Osteocyte (in vitro differentiated cells): ENCODE measurements at regions not wholly inside any gene's neighbourhood (a gene's known extent, or its start where the extent isn't known, plus 50 kb on each side); places are given as distances from the start of the nearest gene placed in this dataset.

Source experiments
- DNase-seq: peaks from one replicate; pipeline ENCODE4 v3.0.0; 2021; ENCODE audit warnings: mixed read lengths; ENCODE audit not compliant: unreplicated experiment; ENCODE audit errors: extremely low spot score
- H3K27ac Mint-ChIP-seq: one replicate; pipeline ENCODE4 v1.8.0; 2021; ENCODE audit warnings: mild to moderate bottlenecking, mixed read lengths; ENCODE audit not compliant: unreplicated experiment
- H3K27me3 Mint-ChIP-seq: one replicate; pipeline ENCODE4 v1.8.0; 2021; ENCODE audit warnings: mixed read lengths; ENCODE audit not compliant: unreplicated experiment
- H3K36me3 Mint-ChIP-seq: one replicate; pipeline ENCODE4 v1.8.0; 2021; ENCODE audit warnings: mixed read lengths; ENCODE audit not compliant: unreplicated experiment
- H3K4me1 Mint-ChIP-seq: one replicate; pipeline ENCODE4 v1.8.0; 2021; ENCODE audit warnings: mixed read lengths; ENCODE audit not compliant: unreplicated experiment
- H3K4me3 Mint-ChIP-seq: one replicate; pipeline ENCODE4 v1.8.0; 2021; ENCODE audit warnings: mild to moderate bottlenecking, moderate library complexity, mixed read lengths; ENCODE audit not compliant: unreplicated experiment
- H3K9me3 Mint-ChIP-seq: one replicate; pipeline ENCODE4 v1.8.0; 2021; ENCODE audit warnings: mixed read lengths; ENCODE audit not compliant: unreplicated experiment
- TF ChIP-seq, protein P1 (sequence below): fragments of 200-600 bp; sonication (generic); IDR thresholded peaks from 2 replicates; pipeline ENCODE4 v1.5.0; 2021; ENCODE audit warnings: antibody characterized with exemption, mild to moderate bottlenecking, moderate library complexity

DNA sequence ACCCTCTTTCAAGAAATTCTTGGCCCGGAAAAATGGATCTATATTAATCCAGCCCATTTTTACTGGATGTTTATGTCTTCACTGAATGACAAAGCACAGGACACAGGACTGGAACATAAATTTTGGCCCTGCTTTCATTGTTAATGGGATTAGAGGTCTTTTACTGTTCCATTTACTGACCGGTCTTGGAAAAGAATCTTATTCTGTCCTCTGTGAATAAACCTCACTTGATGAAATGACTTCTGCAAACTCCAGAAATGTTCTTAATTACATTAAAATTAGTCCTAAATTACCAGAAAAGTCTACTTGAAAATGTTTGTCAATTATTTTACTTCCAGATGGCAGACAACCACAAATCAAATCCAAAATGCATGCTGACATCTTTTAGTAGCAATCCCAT lies 79.3 kb upstream of the SLC24A5 start:
- DNase-seq, result no peak
- H3K27me3 Mint-ChIP-seq, result peaks cover 31% of the 10 kb centered on the region
- no peaks in the 10 kb centered on the region for H3K4me1 Mint-ChIP-seq
- TF ChIP-seq, protein P1, sequence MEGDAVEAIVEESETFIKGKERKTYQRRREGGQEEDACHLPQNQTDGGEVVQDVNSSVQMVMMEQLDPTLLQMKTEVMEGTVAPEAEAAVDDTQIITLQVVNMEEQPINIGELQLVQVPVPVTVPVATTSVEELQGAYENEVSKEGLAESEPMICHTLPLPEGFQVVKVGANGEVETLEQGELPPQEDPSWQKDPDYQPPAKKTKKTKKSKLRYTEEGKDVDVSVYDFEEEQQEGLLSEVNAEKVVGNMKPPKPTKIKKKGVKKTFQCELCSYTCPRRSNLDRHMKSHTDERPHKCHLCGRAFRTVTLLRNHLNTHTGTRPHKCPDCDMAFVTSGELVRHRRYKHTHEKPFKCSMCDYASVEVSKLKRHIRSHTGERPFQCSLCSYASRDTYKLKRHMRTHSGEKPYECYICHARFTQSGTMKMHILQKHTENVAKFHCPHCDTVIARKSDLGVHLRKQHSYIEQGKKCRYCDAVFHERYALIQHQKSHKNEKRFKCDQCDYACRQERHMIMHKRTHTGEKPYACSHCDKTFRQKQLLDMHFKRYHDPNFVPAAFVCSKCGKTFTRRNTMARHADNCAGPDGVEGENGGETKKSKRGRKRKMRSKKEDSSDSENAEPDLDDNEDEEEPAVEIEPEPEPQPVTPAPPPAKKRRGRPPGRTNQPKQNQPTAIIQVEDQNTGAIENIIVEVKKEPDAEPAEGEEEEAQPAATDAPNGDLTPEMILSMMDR, result no peak
- no peak overlapping the region for H3K4me3 Mint-ChIP-seq
- H3K36me3 Mint-ChIP-seq, result no peaks in the 10 kb centered on the region
- H3K27ac Mint-ChIP-seq, result no peak overlapping the region
- H3K9me3 Mint-ChIP-seq, result no peaks in the 10 kb centered on the region

DNA sequence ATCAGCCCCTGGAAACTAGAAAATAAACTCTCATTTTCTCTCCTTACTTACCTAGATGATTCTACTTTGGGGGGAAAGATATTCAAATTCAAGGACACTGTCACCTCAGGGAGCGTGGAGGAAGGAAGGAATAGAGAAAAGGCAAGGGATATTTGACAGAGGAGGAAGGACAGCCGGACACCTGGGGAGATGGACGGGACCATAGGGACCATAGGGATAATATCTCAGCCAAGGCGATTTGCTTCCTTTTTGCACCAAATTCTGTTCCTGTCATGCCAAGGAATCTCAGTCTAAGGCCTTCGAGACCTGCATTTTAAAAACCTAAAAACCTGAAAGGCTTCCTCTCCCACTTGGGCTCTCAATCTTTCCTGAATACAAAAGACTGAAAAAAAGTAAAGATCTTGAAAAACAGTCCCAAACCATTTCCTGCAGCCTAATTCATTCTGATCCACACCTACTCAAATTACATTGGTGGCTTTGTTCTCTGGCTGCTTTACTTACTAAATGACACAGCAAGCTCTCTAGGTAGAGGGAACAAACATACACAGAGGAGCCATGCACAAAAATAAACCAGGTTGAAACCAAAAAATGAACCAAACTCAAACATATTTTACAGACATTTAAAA lies 73.9 kb upstream of the SLC24A5 start:
- H3K27me3 Mint-ChIP-seq, result peaks cover 21% of the 10 kb centered on the region
- TF ChIP-seq, protein P1, result no peak
- no peak for DNase-seq
- no peaks in the 10 kb centered on the region for H3K36me3 Mint-ChIP-seq
- no peak overlapping the region for H3K27ac Mint-ChIP-seq
- no peaks in the 10 kb centered on the region for H3K4me1 Mint-ChIP-seq
- no peak overlapping the region for H3K4me3 Mint-ChIP-seq
- no peaks in the 10 kb centered on the region for H3K9me3 Mint-ChIP-seq

DNA sequence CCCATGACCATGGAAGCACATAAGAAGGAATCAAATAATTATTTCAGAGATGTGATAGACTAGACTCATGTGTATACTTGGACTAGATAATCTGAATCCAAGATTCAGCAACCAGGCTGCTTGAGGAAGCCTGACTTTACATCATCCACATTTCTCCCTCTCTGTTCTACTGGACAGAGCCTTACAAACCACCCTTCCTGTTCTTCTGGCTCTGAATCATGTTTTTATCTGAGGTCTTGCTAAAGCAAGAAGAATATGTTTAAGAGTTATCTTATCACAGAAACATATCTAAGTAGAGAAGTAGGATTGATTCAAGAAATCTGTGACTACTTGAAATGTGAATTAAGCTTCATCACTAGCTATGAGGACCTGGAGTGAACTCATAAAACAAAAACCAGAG lies 71.1 kb upstream of the SLC24A5 start:
- H3K4me3 Mint-ChIP-seq, result no peak overlapping the region
- no peak for DNase-seq

DNA sequence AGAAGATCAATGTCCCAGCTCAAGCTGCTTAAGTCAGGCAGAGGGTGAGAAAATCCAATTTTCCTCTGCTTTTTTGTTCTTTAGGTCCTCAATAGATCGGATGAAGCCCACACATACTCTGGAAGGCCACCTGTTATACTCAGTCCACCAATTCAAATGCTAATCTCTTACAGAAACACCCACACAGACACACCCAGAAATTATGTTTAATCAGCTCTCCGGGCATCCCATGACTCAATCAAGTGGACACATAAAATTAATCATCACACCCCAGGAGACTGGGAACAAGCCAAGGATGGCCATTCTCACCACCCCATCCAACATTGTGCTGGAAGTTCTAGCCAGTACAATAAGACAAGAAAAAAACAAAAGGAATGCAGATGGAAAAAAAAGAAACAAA lies 67.8 kb upstream of the SLC24A5 start:
- Mint-ChIP-seq H3K27me3 (peaks cover 27% of the 10 kb centered on the region), H3K27ac (no peak overlapping the region), H3K36me3 (no peaks in the 10 kb centered on the region), H3K4me3 (no peak overlapping the region), H3K9me3 (peaks cover 7% of the 10 kb centered on the region), H3K4me1 (no peaks in the 10 kb centered on the region)
- DNase-seq, result no peak
- TF ChIP-seq, protein P1, result no peak

More for the DNA sequence above, 71.1 kb upstream of the SLC24A5 start:
- Mint-ChIP-seq H3K36me3 (no peaks in the 10 kb centered on the region), H3K27me3 (peaks cover 34% of the 10 kb centered on the region), H3K9me3 (peaks cover 5% of the 10 kb centered on the region), H3K4me1 (no peaks in the 10 kb centered on the region), H3K27ac (no peak overlapping the region)
- TF ChIP-seq, protein P1, result no peak

DNA sequence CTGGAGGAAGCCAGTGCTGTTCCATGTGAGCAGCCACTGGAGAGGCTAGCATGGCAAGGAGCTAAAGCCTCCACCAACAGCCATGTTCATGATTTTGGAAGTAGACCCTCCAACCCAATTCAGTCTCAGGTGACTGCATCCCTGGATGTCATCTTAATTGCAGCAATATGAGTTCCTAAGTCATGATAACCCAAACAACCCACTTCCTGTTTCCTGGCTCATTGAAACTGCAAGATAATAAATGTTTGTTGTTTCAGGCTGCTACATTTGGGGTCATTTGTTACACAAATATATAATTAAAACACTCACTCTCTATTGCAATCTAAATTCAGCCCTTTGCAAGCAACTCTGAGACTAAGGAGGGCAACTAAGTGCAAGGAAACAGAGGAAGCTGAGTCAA lies 62.4 kb upstream of the SLC24A5 start:
- H3K4me3 Mint-ChIP-seq, result no peak overlapping the region
- H3K4me1 Mint-ChIP-seq, result peaks cover 4% of the 10 kb centered on the region
- H3K36me3 Mint-ChIP-seq, result no peaks in the 10 kb centered on the region
- H3K9me3 Mint-ChIP-seq, result peaks cover 7% of the 10 kb centered on the region
- H3K27ac Mint-ChIP-seq, result no peak overlapping the region
- TF ChIP-seq, protein P1, result no peak
- peaks cover 12% of the 10 kb centered on the region for H3K27me3 Mint-ChIP-seq
- no peak for DNase-seq
